Right ventricle myocardium inferior (tissue), 1 donor: ENCODE measurements at regions not wholly inside any gene's neighbourhood (a gene's known extent, or its start where the extent isn't known, plus 50 kb on each side); places are given as distances from the start of the nearest gene placed in this dataset.
"Not testable (repeated sequence)": the region's sequence is repeated elsewhere in the genome, so short reads cannot be mapped to it uniquely, and the experiment has no call there.

ENCODE experiments used
- ATAC-seq: fragments of 200-7000 bp; cut with Tn5 transposase; one replicate; pipeline ENCODE4 v1.9.1; 2020; ENCODE audit warnings: mild to moderate bottlenecking, moderate library complexity
- DNase-seq: peaks from one replicate; pipeline ENCODE4 v3.0.0; 2021; ENCODE audit errors: missing footprints
- intact Hi-C: fragments of 100-400 bp; cut with DNase I; formaldehyde crosslinking; loops from one replicate; pipeline ENCODE4 v1.11.0; 2022
- donor health status: DM: no; HTN: yes; CAD: no; lungs with severe emphysema.

DNA sequence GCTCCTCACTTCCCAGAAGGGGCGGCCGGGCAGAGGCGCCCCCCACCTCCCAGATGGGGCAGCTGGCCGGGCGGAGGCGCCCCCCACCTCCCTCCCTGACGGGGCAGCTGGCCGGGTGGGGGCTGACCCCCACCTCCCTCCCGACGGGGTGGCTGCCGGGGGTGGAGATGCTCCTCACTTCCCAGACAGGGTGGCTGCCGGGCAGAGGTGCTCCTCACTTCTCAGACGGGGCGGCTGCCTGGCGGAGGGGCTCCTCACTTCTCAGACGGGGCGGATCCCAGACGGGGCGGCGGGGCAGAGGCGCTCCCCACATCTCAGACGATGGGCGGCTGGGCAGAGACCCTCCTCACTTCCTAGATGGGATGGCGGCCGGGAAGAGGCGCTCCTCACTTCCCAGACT, 177.4 kb upstream of the FLRT2 start:
- intact Hi-C loops, DNase-seq, ATAC-seq: not testable (repeated sequence)

DNA sequence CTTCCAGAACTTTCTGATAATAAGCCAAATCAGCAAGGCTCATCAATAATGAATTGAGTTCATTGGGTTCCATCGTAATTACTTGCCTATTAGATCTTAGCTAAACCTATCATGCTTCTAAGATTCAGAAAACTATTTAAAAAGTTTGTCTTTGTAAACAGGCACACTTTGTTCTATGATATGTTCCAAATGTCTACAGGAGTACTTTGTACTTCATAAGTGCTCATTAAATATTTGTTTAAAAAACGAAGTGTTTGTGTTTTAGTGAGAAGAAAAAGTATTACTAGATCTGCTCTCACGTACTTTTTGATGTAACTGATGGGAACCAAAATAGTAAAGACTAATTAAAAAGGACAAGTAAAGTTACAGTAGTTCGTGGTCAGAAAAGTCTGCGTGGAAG, 172.8 kb upstream of the FLRT2 start:
- ATAC-seq = no peak
- intact Hi-C loops = no loop called here
- DNase-seq = no peak

DNA sequence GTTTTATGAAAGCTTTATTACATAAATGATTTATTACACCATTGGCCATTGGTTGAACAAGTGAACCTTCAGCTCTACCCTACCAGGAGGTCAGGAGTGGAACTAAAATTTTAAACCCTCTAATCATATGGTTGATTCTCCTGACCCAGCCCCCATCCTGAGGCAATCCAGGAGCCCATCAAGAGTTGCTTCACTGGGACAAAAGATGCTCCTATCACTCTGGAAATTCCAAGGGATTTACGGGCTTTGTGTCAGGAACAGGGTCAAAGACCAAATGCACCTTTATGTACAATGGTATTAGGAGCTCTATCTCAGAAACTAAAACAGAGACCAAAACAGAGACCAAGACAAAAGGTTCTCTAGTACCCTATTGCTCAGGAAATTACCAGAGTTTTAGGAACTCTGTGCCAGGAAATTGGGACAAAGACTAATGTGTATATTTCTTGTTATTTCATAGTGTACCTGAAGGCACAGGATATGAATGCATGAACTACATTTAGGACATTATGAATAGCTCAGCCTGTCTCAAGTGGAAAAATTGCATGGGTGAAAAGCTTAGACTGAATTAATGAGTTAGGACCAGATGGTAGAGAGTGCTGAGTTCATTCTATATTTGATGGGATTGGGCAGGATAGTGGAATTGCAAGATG, 171.7 kb upstream of the FLRT2 start:
- no peak for ATAC-seq
- intact Hi-C loops = no loop called here
- DNase-seq = no peak

DNA sequence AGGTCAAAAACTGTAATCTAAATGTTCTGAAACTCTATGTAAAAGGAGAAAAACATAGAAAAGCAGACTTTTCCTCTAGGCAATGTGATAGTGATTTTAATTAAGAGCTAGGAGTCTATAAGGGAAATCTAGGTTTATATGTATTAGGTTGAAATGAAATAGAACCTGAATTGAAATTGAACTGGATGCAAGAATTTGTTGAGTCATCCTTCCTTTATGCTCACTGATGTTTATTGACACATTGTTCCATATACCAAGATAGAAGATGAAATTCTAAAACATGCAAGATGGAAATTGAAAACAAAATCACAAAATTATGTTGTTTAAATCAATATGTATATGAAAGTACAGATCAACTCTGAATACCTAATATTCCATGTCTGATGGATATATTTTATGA, 170.4 kb upstream of the FLRT2 start:
- ATAC-seq = no peak
- intact Hi-C loops = no loop called here

DNA sequence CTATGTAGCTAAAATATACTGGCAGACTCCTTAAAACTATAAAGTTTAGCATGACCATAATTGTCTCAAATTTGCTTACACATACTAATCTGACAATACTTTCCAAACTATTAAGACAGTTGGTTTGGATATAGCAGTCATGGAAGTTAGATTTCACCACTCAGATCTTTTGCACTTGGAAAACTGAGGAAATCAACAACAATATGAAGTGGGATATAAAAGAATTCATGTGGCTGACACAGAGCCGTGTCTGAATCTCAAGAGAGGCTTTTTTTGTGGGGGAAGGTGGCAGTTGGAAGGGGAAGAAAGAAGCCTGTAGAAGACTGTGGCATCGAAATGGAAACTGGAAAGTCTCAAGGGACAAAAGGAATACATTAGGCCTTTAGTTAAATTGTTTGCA, 166.6 kb upstream of the FLRT2 start:
- DNase-seq (no peak), ATAC-seq (no peak)
- intact Hi-C loops = no loop called here

More for the DNA sequence above, 170.4 kb upstream of the FLRT2 start:
- DNase-seq = no peak

DNA sequence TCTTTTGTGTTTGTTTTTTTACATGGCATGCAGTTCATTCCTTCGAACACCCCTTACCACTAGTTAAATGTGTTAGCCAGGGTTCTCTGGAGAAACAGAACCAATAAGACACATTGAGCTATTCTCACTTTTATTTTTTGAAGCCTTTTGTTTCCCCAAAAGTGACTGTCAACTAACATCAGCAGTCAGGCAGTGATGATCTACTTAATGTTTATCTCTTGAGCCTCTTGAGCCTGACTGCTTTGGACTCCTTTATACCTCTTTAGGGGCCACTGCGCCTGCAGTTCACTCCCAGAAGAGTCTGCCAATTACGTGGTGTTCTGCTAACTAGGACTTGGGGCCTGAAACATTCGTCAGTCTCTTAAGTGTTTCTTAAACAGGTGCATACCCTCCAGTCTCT, 163.7 kb upstream of the FLRT2 start:
- intact Hi-C loops = no loop called here

DNA sequence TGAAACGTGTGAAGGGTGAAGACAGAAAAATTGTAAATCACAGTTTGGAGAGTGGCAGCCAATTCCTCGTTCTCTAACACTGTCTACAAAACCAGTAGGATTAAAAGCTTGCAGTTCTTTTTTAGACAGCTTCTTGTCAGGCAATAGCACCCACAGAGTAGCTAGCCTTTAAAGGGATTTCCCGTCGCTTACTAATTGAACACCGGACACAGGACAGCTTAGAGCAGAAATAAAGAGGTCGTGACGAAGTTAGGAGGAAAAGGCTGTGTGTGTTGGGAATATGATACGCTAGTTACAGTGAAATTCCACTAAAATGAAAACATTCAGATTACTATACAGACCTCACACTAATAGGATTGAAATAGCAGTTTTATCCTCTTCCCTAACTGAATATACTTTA, 149.1 kb upstream of the FLRT2 start:
- DNase-seq (no peak), ATAC-seq (no peak)
- intact Hi-C loops = no loop called here

More for the DNA sequence above, 163.7 kb upstream of the FLRT2 start:
- DNase-seq = no peak
- no peak for ATAC-seq

DNA sequence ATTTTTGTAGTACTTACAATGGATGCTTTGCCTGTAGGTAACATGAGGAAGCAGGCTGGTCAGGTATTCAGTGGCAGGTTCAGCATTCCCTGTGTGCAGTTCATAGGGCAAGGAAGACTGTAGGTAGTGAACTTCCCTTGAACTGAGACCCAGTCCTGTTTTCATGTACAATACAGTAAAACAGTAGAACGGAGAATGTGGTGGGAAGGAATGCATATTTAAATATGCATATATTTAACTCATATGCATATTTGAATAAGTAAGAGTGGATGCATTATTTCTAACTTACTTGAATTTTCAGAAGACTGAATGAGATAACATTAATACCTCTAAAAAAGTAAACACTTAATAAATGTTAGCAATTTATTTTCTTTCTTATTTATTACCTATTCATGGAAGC, 147.6 kb upstream of the FLRT2 start:
- intact Hi-C loops = no loop called here
- DNase-seq (no peak), ATAC-seq (no peak)

DNA sequence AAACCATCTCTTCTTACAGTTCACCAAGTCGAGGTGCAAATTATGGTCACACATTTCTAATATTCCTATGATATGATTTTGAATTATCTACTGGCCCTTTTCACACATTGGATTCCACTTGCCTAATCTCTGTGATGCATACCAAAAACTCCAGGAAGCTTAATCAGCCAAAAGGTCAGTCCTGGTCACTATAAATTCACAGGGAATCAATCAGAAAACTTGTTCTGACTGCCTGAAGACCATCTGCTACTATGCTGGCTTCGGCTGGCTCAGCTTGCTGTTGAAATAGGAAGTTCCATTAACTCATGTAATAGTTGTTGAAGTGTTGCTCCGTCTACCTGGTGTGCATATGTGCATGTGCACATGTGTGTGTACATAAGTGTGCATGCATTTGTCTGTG, 142.8 kb upstream of the FLRT2 start:
- no peak for DNase-seq
- no peak for ATAC-seq
- intact Hi-C loops = no loop called here

DNA sequence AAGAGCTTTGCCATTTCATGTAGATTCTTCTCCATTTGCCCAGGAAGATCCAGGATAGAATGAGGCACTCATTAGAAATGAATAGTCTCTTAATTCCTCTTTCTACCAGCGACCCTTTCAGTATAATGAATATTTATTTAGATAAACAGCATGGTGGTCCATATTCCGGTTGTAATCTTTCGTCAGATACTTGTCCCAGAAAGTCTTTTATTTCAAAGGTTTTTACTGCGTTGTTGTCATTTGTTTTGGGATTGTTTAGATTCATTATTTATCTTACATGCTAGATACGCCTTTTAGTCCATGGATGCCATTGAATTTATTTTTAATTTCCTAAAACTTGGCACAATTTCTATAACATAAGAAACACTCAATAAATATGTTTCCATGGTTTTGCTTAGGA, 139.7 kb upstream of the FLRT2 start:
- DNase-seq (no peak), ATAC-seq (no peak)
- intact Hi-C loops = no loop called here

DNA sequence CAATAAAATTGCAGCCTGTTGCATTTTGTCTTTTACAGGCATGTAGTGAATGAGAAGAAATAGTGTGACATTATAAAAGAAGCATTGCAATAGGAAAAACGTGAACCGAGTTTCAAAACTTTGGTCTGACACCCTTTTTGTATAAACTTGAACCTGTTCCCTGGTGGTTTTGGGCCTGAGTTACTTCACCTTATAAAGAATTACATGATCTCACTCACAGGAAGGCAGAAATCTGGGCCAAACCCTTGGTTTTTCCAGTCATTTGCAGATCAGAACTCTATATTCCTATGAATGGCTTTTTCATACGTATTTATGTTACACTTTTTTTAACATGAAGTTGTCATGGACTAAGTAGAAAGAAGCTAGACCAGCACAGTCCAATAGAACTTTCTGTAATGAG, 138.5 kb upstream of the FLRT2 start:
- ATAC-seq (no peak), DNase-seq (no peak)
- intact Hi-C loops = no loop called here

DNA sequence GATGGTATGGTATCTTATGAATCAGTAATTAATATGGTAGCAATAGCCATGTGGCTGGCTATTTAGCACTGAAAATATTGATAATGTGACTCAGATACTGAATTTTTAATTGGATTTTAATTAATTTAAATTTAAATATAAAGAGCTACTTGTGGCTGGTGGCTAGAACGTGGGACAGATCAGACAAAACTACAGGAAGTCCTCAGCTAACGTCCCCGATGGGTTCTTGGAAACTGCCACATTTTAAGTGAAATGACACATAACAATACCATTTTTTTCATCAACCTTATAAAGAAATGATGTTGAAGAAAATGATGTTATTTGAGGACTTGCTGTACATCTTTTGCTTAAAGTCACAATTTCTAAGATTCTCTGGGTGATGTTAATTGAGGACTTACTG, 138.1 kb upstream of the FLRT2 start:
- DNase-seq = no peak
- no peak for ATAC-seq
- intact Hi-C loops = no loop called here

DNA sequence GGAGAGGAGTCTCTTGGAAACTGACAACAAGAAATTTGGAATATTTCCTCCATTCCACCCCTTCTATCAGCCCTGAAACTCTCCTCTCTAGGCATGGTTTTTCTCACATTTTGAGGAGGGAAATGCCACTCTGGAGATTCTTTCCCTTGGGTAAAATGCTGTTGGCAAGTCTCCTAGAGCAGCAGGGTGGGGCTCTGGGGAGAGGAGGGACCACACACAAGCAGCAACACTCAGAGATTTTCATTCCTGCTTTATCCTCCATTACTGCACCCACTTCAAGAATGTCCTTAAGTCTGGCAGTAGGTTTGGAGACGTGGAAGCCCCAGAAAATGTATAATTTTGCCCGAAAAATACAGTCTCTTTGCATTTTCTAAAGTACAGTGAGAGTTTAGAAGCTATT, 130.8 kb upstream of the FLRT2 start:
- intact Hi-C loops = no loop called here

DNA sequence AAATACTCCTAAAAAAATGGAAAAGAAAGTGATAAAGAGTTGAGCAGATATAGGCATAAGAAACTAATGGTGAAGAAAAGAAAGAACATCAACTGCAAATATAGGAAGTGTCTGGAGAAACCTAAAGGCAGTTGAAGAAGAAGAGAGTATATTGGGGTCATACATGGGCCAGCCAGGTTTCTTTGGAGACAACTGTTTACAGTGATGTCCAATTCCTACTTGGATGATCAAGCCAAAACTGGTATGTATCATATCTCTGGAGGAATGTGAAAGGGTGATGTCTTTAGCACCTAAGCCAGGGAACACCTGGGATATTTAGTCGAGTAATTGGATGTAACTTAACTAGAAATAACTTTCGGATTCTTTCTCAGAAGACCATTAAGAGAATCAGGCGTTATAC, 129.3 kb upstream of the FLRT2 start:
- no peak for DNase-seq
- ATAC-seq = no peak
- intact Hi-C loops = no loop called here

More for the DNA sequence above, 130.8 kb upstream of the FLRT2 start:
- ATAC-seq = no peak
- no peak for DNase-seq

DNA sequence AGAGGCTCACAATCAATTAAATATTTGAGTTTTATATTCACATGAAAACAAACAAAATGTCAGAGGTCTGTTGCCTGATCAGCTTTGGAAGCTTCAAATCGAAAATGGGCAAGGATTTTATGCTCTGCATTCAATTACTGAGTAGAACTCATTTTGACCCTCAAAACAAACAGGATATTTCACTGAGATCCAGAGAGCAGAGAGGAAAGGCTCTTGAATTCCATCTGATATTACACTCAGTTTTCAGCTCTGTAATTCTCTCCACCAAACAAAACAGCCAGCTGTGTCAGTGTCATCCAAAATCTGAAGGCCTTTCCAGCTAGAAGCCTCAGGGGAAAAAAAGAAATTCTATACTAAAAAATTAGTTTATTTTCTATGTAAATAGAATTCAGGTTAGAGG, 128.6 kb upstream of the FLRT2 start:
- DNase-seq = no peak
- intact Hi-C loops = no loop called here
- ATAC-seq = no peak

DNA sequence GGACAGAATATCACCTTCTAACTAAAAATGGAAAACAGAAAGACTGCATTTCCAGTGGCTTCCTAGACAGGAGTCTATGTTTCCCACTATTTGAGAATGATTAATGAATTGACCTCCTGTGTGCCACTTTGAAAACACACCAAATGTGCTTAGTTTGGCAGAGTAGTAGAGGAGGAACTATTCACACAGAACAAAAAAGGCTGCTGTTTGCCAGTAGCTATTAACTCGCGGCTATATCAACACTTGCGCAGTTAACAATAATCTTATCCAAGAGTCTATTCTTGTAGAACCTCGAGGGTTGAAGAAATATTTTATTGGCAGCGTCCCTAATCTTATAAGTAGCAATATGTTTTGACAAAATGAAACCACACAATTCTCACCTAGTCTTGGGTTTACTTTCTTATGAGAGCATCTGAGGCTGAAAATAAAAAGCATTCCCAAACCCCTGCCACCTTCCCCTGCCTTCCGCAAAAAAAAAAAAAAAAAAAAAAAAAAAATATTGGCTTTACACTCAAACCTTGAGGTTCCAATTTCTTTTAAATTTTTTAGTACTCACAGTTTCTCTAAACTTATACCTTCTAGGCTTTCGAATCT, 127.3 kb upstream of the FLRT2 start:
- DNase-seq (no peak), ATAC-seq (no peak)
- intact Hi-C loops = no loop called here

DNA sequence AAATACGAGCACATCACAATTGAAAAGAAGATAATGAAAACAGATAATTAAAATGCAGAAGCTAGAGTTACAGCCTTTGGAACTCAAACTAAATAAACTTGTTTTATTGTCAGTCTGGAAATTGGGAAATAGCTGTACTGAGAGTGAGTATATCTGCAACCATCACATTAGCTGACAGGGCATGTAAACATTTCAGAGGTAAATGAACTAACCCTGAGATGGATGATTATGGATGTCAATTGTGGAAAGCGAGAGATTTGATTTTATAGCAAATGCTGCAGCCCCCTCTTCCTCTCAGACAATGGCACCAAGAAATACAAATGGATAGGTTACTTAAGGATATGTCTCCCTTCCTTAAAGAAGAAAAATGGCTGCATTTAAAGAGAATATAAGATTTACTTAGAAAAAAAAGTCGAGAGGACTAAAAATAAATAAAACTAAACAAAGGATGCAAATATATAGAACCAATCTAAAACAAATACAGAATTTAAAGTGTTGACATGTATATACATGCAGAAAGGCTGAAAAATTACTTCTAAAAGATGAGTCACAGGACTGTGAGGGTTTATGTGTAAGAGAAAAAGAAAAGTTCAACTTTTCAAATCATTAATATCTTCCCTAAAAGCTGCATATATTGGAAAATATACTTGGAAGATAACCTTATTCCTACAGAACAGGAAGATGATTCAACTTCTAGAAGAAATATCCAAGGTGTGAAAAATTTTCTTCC, 120.3 kb upstream of the FLRT2 start:
- intact Hi-C loops = no loop called here
- DNase-seq = no peak
- no peak for ATAC-seq

DNA sequence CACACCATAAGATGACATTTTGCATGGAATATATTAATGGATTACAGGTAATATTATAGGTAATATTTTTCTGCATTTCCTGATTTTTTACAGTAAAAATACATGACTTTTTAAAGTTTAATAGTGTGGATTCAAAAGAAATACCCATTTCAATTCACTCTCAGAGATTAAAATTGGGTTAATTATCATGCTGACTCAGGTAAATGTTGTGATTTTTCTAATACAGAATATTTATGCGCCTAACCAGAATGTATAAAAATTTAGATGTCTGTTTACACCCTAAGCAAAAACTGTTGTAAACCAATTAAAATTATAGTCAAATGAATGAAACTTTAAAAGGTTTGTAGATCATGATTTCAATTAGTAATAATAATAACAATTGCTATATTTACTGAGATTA, 117.2 kb upstream of the FLRT2 start:
- ATAC-seq = no peak
- intact Hi-C loops = no loop called here

DNA sequence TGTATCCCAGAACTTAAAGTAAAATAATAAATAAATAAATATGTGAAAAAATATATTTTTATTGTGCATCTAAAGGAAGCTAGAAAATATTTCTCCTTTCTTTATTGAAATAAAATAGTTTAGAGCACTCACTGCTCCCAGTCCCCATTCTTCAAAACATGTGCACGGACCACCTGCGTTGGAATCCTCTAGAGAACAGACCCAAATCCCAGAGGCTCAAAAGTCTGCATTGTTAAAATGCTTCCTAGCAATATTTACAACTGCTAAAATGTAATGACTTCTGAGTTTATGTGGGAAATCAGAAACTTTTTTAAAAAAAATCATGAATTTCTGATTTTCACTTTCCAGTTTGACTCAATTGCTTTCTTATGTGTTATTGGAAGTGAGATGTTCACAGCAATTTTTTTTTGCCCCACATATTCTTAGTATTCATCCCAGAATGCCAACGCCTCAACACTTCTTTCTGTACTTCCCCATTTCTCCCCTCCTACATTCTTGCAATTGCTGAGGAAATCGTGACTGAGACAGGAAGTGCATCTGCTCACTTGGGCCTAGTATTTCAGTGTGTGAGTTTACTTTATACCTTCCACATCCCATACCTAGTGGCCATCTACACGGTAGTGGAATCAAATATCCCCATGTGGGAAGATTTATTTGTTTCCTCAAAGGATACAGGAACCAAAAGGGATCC, 116.0 kb upstream of the FLRT2 start:
- ATAC-seq (no peak), DNase-seq (no peak)
- intact Hi-C loops = no loop called here

More for the DNA sequence above, 117.2 kb upstream of the FLRT2 start:
- no peak for DNase-seq
